ENCODE measurements at regions not wholly inside any gene's neighbourhood (a gene's known extent, or its start where the extent isn't known, plus 50 kb on each side); places are given as distances from the start of the nearest gene placed in this dataset.

- DNase-seq = no peak
These were observed 293.2 kb upstream of the HABP2 start for GRCh38 chr10:113259576-113260226.

DNA sequence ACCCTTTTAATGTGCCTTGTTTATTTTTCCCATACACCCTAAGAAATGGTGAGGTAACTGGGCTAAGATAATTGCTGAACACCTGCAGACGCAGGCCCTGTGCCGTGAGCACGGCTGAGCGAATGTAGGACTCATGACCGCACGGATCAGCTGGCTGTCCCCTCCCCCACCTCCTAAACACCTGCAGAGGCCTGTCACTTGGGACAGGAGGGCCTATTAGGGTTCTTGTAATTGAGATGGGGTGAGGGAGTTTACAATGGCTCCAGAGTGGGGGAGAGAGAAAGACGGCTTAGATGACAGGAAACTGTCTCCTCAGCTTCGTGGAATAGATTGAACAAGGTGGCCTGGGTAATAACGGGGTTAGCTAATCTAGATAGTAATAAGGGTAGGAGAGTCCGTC lies 291.7 kb upstream of the HABP2 start:
- DNase-seq = no peak

DNA sequence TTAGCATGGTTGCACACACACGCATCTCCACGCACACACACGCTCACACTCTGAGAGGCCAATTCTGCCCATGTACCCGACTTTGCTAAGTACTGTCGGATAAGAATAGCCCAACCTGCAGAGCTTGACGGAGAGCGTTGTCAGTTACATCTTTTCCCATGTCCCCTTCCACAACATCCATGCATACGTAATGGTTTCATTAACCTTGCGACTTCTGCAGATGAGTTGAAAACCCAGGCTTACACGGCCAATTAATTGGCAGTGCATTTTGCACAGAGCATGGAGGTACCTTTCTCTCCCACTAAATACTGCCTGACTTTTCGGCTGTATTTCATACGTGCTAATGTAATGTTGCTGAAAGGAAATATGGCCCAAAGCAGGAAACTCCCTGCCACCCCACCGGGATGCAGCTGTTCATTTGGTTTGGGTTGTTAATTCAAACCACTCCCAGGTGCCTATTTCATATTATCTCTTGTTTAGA lies 291.2 kb upstream of the HABP2 start:
- DNase-seq = no peak

GRCh38 chr10:113263056-113263455 lies 289.8 kb upstream of the HABP2 start:
- no peak for DNase-seq

DNA sequence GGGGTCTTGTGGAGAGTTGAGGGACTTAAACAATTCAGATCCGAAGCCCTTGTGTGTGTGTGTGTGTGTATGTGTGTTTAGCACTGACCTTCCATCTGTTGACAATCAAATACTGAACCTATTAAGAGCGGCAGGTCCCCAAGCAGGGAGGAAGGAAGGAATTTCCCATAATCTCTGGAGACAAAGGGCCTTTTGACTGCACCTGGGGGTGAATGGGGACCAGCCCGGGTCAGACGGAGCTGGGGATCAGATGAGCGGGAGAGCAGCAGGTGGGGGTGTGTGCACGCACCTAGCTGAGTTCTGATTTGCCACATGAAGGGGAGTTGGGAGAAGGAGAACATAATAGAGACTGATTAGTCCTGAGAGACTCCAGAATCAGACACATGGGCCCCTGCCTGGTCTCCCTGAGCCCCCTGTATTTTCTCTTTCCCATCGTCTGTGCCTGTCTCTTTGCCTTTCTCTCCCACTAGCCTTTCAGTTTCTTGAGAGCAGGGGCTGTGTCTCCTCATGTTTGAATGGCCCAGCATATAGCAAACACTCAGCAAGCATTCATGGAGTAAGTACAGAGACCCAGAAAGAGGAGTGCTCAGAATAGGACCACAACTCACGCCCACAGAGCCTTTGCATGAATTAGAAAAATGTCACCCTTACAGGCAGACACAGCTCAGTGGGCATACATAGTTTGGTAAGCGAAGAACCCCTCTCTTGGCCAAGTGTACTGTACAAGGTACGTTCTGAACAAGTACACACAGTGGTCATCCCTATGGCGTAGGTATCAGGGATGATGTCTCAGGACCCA lies 288.3 kb upstream of the HABP2 start:
- no peak for DNase-seq

DNA sequence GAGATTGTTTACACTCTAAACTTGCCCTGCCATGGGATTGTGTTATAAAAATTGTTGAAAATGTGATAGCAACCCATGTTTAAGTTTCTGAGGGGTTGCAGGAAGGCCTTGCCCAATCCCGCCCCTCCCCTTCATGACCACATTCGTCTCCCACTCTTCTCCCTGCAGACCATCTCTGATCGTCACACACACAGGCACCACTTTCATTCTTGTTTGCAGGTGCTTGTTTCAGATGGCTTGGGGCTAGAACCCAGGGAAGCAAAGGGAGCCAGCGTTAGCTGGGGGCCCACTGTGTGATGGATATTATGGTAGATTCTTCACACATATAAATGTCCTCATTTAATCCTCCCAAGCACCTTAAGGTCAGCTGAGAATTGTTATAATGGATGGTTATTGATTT lies 286.7 kb upstream of the HABP2 start:
- no peak for DNase-seq

GRCh38 chr10:113267619-113268562 lies 285.0 kb upstream of the HABP2 start:
- DNase-seq = no peak

DNA sequence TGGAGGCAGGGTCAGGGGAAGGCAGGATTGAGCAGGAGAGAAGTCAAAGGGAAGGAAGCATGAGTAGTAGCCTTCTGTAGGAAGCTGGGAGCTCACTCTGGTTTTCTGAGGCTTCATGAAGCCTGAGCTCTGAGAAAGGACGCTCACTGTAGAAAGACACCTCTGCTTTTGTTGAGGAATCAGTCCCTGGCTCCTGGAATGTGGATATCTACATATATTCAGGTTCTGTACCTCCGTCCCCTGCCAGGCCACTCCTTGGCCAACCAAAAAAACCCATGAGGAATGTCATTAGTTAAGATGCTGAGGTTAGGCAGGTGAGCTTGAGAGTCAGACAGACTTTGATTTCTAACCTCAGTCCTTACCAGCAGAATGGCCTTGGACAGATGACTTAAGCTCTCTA lies 283.5 kb upstream of the HABP2 start:
- no peak for DNase-seq

DNA sequence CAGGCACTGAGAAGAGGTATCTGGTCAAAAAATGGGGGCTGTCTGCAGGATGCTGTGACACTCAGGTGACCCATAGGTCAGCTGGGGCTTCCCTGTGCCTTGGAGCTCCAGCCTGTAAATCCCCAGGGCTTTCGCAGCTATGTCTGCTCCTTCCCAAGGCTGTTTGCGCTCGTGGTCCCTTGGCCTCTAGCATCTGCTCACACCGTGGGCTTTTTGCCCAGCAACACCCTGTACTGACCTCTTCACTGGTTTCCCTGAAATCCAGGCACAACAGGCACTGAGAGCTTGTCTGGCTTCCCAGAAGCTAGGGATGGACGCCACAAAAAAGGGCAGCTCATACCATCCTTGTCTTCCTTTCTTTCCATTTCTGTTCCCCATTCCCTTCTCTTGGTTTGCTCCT lies 280.3 kb upstream of the HABP2 start:
- no peak for DNase-seq

DNA sequence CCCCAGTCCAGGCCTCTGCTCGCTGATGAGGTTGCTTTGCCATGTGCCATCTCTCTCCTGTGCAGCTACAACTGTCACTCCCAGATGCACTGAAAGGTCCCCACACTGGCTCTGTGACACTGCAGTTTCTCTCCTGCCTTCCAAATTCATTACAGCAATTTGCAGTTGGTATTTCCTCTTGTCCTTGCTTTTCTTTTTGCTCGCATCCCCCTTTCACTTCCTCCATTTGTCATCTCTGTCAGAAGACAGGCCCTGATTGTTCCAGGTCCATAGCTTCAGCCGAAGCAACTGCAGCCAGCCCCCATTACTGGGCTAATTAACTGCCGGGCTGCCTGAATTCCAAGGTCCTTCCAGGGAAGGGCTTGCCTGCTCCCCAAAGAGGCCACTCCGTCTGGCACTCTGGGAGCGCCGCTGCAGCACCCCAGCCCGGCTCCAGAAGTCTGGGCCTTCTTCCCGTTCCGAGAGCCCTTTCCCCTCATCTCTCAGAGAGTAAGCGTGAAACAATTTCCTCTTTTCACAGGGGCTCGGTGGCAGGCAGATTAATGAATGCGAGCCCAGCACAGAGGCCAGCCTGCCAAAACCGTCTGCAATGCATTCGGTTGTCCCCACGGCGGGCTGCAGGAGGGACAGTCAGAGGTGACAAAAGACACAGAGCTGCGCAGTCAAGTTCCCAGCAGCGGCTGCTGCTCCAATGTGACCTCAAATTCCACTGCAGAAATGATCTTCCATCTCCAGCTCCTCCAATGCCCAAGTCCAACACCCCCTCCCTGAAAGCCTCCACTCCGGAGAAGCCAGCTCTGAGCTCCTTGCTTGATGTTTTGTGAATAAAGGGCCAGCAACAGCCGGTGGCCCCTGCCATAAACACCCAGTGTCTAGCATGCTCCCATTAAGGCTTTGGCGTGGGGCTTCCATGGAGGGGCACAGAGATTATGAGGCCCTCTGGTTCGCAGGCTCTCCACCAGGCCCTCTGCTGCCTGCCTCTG lies 279.4 kb upstream of the HABP2 start:
- DNase-seq = peak; percentile 80

DNA sequence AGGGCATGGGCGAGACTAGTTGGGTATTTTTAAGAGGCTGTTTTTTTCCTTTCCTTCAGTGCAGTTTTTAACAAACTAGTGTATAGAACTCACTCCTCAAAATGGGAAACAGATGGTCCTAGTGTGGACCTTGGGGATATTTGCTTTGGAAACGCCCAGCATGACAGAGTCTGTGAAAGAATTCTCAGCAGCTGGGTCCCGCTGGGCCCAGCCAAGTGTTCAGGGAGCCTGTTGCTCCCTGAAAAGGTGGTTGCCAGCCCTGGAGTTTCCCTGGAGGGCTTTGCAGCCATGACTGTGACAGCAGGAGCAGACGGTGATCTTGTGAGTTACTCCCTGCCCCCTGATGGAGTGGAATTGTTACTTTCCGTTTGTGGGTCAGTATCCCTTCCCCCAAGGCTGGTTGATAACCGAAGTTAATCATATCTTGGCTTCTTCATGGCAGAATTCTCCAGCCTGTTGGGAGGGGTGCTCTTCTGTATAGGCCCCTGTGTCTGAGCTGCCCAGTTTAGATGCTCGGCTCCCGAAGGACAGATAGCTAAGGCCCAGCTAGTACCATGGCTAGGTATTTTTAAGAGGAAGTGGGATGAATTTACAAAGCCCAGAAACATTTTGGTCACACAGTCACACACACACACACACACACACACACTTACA lies 278.6 kb upstream of the HABP2 start:
- DNase-seq = no peak

GRCh38 chr10:113278221-113278620 lies 274.6 kb upstream of the HABP2 start:
- no peak for DNase-seq

DNA sequence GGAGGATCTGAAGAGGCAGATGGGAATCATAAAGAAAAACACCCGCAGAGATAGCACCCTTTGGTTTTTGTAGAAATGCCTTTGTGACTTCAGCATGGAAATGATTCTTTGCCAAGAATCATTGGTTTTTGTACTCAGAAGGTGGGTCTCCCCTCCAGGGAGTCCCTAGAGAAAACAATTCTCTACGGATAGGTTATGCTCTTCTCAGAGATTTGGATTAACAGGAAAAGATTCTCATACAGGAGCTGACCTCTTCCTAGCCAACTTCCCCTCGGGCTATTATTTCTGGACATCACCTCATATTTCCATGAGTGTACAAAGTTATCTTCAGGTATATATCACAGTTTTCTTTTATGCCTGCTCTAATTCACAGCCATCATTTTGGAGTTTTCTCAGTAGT lies 274.2 kb upstream of the HABP2 start:
- DNase-seq = no peak

- DNase-seq = no peak
These were observed 273.6 kb upstream of the HABP2 start for GRCh38 chr10:113279262-113279661.

GRCh38 chr10:113282564-113282963 lies 270.3 kb upstream of the HABP2 start:
- no peak for DNase-seq

DNA sequence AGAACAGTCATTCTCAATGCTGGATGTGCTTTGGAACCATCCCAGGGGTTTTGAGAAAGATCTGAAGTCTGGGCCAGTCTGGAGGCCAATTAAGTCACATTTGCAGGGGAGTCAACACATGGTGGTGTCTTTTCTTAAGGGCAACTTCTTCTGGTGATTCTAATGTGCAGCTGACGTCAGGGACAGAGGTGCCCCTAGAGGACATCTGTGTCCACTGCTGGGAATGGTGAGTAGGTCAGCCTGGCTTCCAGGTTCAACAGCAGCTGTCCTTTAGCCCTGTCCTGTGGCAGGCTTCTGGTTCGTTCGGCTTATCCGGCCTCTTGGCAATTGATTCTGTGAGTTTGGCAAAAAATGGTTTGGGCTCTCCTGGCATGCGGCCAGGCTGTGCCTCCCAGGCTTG lies 269.7 kb upstream of the HABP2 start:
- DNase-seq = no peak

GRCh38 chr10:113284635-113285034 lies 268.2 kb upstream of the HABP2 start:
- DNase-seq = no peak

- DNase-seq = peak; percentile 9
These were observed 267.5 kb upstream of the HABP2 start for GRCh38 chr10:113285305-113285704.

GRCh38 chr10:113287592-113287991 lies 265.3 kb upstream of the HABP2 start:
- DNase-seq = no peak

- no peak for DNase-seq
These were observed 262.7 kb upstream of the HABP2 start for GRCh38 chr10:113290137-113290536.

DNA sequence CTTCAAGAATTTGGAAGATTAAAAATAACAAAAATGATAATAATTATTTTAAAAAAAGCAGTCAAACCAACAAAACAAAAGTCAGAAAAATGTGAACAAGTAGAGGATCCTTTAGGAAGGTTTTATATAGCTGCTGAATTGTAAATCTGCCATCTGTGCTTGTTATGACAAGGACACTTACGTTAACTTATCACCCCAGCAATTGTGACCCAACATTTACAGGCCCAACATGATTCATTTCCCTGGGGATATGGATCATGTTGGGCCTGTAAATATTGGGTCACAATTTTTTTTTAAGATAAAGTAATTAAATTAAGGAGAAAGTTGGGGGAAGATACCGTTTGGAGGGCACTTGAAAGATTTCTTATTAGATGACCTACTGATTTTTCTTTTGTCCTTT lies 261.4 kb upstream of the HABP2 start:
- no peak for DNase-seq

GRCh38 chr10:113292086-113292485 lies 260.8 kb upstream of the HABP2 start:
- DNase-seq = no peak
